Gastrocnemius medialis (tissue), 4 donors: ENCODE measurements at regions not wholly inside any gene's neighbourhood (a gene's known extent, or its start where the extent isn't known, plus 50 kb on each side); places are given as distances from the start of the nearest gene placed in this dataset.

Experiments
- POLR2A ChIP-seq, 2 donors: fragments of 450-650 bp; IDR thresholded peaks; one replicate each; pipeline ENCODE4 v1.6.1; 2017; ENCODE audit warnings: antibody characterized with exemption in 2 of 2, mild to moderate bottlenecking in 2 of 2, moderate library complexity in 2 of 2
- TF ChIP-seq, protein P1 (sequence below), 5 experiments: fragments of 450-650 bp in 3 of 5; fragments of 200-600 bp in 2 of 5; sonication (generic) in 2 of 5; IDR thresholded peaks in 4 of 5; conservative IDR thresholded peaks in 1 of 5; 1 replicate in 4 of 5; 2 replicates in 1 of 5; pipeline ENCODE4 v1.5.1; 2016 to 2019; ENCODE audit warnings: antibody characterized with exemption in 5 of 5, mild to moderate bottlenecking in 3 of 5, moderate library complexity in 3 of 5

- TF ChIP-seq POLR2A (IDR thresholded peaks at IDR 0.05): no peak
- TF ChIP-seq, protein P1, sequence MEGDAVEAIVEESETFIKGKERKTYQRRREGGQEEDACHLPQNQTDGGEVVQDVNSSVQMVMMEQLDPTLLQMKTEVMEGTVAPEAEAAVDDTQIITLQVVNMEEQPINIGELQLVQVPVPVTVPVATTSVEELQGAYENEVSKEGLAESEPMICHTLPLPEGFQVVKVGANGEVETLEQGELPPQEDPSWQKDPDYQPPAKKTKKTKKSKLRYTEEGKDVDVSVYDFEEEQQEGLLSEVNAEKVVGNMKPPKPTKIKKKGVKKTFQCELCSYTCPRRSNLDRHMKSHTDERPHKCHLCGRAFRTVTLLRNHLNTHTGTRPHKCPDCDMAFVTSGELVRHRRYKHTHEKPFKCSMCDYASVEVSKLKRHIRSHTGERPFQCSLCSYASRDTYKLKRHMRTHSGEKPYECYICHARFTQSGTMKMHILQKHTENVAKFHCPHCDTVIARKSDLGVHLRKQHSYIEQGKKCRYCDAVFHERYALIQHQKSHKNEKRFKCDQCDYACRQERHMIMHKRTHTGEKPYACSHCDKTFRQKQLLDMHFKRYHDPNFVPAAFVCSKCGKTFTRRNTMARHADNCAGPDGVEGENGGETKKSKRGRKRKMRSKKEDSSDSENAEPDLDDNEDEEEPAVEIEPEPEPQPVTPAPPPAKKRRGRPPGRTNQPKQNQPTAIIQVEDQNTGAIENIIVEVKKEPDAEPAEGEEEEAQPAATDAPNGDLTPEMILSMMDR (IDR thresholded peaks at IDR 0.05 in 4 of 5, conservative IDR thresholded peaks at IDR 0.05 in 1 of 5): no peak
These were observed 353.0 kb upstream of the ZFHX3 start for GRCh38 chr16:73400951-73401350.
